Activated CD8-positive, alpha-beta memory T cell treated with anti-CD3 and anti-CD28 coated beads for 24 hours (primary cell): ENCODE measurements at regions not wholly inside any gene's neighbourhood (a gene's known extent, or its start where the extent isn't known, plus 50 kb on each side); places are given as distances from the start of the nearest gene placed in this dataset.
"Not testable (repeated sequence)": the region's sequence is repeated elsewhere in the genome, so short reads cannot be mapped to it uniquely, and the experiment has no call there.

Source experiments
- DNase-seq: peaks from one replicate; pipeline ENCODE4 v3.0.0-alpha.2; 2020

- peak; percentile 38 for DNase-seq
Measured at GRCh38 chr14:105601360-105602242, 75.2 kb downstream of the TMEM121 start.

- no peak for DNase-seq
Measured at GRCh38 chr14:105602243-105602750, 75.9 kb downstream of the TMEM121 start.

DNA sequence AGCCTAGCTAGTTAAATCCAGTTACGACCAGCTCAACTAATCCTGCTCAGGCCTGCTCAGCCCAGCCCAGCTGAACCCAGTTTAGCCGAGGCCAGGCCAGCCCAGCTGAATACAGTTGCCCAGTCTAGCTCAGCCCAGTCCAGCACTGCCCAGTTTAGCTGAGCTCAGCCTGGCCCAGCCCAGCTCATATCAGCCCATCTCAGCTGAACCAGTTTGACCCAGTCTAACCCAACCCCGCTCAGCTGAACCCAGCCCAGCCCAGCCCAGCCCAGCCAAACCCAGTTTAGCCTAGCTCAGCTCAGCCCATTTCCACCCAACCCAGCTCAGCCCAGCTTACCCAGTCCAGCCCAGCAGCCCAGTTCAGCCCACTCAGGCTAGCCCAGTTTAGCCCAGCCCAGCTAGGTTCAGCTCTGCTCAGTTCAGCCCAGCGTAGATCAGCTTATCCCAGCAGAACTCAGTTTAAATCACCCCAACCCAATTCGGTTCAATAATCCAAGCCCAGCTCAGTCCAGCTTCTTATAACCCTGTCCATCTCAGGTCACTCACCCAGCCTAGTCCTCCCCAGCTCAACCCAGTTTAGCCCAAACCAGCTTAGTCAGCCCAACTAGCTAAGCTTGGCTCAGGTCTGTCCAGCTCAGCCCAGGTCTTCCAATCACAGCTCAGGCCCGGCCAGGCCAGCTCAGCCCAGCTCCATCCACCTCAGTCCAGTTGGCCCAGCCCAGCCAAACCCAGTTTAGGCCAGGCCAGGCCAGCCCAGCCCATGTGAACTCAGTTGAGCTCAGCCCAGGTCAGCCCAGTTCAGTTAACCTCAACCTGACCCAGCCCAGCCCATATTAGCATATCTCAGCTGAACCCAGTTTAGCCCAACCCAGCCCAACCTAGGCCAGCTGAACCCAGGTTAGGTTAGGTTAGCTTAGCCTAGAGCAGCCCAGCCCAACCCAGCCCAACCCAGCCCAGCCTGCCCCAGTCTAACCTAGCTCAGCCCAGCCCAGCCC is 76.7 kb downstream of the TMEM121 start:
- no peak for DNase-seq

DNA sequence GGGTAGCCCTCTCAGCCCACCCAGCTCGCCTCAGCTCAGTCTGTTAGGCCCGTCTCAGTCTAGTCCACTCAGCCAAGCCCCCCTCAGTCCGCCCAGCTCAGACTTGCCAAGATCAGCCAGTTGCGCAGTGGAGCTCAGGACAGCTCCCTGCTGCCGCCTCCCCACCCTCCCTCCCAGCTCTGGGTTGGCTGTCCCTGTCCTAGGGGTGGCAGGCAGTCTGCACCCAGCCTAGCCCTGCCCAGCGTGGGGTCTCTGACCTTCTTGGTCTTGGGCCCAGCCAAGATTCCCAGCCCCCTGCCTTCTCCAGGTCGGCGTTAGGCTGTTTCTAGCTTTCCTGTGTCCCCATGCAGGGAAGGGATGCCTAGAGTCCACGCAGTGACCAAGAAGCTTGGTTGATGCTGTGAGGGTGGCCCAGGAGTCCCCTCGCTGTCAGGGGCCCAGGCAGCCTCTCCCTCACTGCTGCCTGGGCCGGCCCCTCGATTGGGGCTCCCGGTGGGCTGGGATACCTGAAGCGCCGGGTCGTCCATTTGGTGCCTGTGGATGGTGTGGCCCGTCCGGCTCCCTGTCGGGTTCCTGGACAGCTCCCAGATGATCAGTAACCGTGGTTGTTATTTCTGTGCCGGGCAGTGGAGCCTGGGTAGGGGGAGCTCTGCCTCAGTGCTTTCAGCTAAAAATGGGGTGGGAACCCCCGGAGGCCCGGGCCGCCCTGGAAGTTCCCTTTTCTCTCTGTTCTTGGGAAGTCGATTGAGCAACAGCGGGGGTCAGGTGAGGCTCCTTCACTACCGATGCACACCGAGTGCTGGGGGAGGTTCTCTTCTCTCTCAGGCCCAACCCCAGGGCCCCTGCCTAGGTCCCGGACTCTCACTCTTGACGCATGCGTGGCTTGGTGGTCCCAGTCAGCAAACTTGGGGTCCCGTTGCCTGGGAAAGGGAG is 78.4 kb downstream of the TMEM121 start:
- not testable (repeated sequence) for DNase-seq

GRCh38 chr14:105605464-105606304 is 79.3 kb downstream of the TMEM121 start:
- DNase-seq, result no peak

DNA sequence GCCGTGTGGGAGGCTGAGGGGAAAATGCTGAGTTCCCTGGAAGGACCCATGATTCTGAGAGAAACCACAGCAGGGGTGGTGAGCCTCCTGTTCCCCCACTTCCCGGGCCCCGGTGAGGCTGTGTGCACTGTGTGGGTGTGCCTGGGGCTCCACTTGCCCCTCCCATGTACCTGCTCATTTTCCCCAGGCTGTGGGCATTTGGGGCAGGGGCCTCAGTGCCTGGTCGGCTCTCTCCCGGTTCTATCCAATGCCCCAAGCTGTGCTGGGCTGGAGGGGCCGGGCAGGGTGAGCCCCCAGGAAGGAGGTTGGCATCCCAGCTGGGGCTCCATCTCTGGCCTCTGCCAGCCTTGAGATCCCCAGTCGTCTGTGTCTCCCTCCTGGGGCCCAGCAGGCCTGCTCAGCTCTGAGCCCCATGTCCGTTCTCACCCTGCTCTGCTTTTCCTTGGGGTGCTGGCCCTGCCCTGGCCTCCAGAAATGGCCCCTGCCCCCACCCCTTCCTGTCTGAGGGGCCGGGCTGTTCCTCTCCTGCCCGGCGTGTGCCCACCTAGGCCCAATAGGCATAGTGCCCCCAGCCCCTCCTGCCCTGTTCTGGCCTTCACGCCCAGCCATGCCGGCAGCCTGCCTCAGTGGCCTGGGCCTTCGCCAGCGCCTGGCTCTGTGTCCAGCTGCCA is 80.1 kb downstream of the TMEM121 start:
- not testable (repeated sequence) for DNase-seq

GRCh38 chr14:105607025-105607424 is 80.6 kb downstream of the TMEM121 start:
- not testable (repeated sequence) for DNase-seq

DNA sequence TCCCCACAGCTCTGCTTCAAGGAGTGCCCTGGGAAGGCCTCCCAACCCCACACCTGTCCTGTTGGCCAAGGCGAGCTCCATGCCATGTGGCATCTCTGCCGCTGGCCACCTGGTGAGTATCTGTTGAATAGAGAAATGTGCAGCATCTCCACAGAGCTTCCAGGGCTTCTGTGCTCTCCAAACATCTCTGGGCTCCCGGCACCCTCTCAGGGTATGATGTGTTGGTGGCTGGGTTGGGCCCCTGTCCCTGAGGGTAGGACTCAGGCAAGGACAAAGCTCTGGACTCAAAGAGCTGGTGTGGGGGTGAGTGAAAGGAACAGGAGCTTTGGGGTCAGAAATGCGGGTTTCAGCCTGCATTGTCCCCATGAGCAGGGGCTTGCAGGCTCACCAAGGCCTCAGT is 88.6 kb downstream of the TMEM121 start:
- DNase-seq, result not testable (repeated sequence)

- DNase-seq, result not testable (repeated sequence)
Measured at GRCh38 chr14:105615986-105616801, 89.8 kb downstream of the TMEM121 start.

DNA sequence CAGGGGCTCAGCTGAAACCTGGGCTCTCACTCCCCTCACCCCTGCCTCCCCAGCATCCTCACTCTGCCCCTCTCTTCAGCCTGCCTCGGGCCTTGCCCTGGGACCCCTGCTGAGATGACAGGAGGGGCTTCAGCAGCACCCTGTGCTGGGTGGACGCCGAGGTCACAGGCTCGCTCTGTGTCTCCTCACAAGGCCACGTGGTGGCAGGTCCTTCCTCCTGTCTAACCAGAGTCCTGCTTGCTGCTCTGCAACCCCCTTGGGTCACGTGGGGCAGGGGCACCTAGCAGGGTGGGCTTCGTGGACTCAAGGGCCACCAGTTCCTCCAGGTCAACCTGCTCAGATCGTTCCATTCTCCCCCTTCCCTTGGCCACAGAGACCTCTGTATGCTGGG is 90.4 kb downstream of the TMEM121 start:
- DNase-seq, result no peak

DNA sequence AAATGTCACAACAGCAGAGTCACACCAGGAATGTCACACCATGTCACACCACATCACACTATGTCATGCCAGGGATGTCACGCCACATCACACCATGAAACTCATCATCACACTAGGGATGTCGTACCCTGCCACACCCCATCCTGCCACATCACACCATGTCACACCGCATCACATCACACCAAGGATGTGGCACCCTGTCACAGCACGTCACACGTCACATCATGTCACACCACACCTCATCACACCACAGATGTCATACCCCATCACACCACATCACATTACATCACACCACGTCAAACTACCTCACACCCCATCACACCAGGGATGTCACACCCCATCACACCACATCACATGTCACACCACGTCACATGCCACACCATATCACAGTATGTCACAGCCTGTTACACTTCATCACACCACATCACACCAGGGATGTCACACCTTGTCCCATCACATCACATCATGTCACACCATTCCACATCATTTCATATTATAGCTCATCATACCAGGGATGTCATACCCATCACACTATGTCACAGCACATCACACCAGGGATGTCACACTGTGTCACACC is 90.9 kb downstream of the TMEM121 start:
- DNase-seq, result no peak

DNA sequence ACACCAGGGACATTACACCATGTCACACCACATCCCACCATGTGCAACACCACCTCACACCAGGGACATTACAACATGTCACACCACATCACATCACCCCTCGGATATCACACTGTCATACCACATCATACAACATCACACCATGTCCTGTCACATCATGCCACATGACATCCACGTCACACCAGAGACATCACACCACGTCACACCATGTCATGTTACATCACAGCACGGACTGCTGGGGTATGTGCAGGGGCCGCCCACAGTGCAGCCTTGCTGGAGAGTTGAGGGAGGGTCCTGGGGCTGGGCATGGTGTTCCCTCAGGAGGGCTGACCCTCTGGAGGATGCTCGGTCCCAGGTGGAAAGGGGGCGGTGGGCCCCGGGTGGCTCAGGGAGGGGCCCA is 91.4 kb downstream of the TMEM121 start:
- DNase-seq, result not testable (repeated sequence)

GRCh38 chr14:105619324-105619723 is 92.9 kb downstream of the TMEM121 start:
- DNase-seq, result not testable (repeated sequence)

DNA sequence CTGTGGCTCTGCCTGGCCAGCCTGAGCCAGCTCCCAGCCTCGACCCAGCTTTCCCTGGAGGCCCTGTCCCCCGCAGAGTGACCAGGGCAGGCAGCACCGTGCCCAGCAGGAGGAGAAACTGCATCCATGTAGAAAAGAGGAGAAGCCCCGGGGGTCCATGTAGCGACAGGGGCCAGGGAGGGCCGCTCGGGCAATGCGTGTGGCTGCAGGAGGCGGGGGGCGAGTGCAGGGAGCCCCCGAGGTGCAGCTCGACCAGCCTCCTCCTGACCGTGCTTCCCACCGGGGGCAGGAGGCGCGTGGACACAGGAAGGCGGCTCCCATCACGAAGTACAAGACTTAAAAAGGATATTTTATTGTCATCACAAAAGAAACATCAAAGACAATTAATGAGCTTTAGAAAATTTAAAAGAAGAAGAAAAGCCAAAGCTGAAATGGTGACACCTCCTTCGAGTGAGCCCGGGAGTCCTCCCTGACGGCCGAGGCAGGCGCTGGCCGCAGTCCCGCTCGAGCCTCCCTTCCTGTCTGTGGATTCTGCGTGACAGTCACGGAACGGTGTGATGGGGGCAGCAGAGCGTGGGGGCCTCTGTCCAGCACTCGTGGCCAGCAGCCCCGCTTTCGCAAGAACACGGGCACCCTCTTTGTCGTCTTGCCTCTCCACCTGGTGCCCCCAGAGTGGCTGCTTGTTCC is 93.9 kb downstream of the TMEM121 start:
- DNase-seq, result not testable (repeated sequence)

GRCh38 chr14:105620865-105621471 is 94.6 kb downstream of the TMEM121 start:
- not testable (repeated sequence) for DNase-seq

- not testable (repeated sequence) for DNase-seq
Measured at GRCh38 chr14:105621479-105622328, 95.3 kb downstream of the TMEM121 start.

DNA sequence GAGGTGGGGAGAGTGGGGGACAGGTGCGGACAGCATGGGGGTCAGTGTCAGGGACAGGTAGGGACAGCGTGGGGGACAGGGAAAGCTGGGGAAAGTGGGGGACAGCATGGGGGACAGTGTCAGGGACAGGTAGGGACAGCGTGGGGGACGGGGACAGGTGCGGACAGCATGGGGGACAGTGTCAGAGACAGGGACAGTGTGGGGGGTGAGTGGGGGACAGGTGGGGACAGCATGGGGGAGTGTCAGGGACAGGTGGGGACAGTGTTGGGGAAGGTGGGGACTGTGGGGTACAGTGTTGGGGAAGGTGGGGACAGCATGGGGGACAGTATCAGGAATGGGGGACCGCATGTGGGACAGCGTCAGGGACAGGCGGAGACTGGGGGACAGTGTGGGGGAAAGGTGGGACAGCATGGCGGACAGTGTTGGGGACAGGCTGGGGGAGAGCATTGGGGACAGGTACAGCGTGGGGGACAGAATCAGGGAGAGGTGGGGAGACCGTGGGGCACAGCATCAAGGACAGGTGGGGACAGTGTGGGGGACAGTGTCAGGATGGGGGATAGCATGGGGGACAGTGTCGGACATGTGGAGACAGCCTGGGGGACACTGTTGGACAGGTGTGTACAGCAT is 96.1 kb downstream of the TMEM121 start:
- no peak for DNase-seq
